ENCODE measurements at regions not wholly inside any gene's neighbourhood (a gene's known extent, or its start where the extent isn't known, plus 50 kb on each side); places are given as distances from the start of the nearest gene placed in this dataset.

DNA sequence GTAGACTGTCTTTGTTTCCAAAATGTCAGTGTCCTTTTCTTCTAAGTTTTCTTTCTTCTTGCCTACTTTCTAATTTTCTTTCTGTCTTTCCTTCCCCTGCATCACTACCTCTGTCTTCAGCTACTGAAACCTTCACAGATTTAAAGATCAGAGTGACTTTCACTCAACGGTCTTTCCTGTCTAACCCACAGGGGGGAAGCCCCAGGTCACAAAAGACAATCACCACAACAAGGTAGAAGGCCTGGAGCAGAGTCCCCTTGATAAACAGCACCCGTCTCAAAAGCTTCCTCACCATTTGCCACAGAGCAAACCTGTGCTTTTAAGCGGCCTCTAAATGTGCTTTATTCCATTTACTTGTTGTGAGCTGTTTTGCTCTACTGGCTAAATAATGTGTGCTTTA lies 665.4 kb downstream of the BCL11A start:
- TF ChIP-seq, protein P1, sequence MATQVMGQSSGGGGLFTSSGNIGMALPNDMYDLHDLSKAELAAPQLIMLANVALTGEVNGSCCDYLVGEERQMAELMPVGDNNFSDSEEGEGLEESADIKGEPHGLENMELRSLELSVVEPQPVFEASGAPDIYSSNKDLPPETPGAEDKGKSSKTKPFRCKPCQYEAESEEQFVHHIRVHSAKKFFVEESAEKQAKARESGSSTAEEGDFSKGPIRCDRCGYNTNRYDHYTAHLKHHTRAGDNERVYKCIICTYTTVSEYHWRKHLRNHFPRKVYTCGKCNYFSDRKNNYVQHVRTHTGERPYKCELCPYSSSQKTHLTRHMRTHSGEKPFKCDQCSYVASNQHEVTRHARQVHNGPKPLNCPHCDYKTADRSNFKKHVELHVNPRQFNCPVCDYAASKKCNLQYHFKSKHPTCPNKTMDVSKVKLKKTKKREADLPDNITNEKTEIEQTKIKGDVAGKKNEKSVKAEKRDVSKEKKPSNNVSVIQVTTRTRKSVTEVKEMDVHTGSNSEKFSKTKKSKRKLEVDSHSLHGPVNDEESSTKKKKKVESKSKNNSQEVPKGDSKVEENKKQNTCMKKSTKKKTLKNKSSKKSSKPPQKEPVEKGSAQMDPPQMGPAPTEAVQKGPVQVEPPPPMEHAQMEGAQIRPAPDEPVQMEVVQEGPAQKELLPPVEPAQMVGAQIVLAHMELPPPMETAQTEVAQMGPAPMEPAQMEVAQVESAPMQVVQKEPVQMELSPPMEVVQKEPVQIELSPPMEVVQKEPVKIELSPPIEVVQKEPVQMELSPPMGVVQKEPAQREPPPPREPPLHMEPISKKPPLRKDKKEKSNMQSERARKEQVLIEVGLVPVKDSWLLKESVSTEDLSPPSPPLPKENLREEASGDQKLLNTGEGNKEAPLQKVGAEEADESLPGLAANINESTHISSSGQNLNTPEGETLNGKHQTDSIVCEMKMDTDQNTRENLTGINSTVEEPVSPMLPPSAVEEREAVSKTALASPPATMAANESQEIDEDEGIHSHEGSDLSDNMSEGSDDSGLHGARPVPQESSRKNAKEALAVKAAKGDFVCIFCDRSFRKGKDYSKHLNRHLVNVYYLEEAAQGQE (IDR thresholded peaks at IDR 0.05; ENCODE audit: borderline replicate concordance): no peak
- TF ChIP-seq EP300 (conservative IDR thresholded peaks at IDR 0.05; ENCODE audit: poor library complexity, severe bottlenecking): no peak
- TF ChIP-seq MXI1 (conservative IDR thresholded peaks at IDR 0.05; ENCODE audit: poor library complexity, severe bottlenecking): no peak
- no peak for TF ChIP-seq POLR2AphosphoS5 (IDR thresholded peaks at IDR 0.05)
- TF ChIP-seq EZH2 (IDR thresholded peaks at IDR 0.05; ENCODE audit: borderline replicate concordance, insufficient read depth, low read length, poor library complexity, severe bottlenecking): no peak
- no peak for TF ChIP-seq RAD21 (conservative IDR thresholded peaks at IDR 0.05)
- no peaks in the 10 kb centered on the region for H3F3A ChIP-seq (ENCODE audit: insufficient read depth, low read length, poor library complexity, severe bottlenecking)
- H4K20me1 ChIP-seq (ENCODE audit: insufficient read depth): no peaks in the 10 kb centered on the region
- no peaks in the 10 kb centered on the region for H3K79me2 ChIP-seq (replicated peaks; ENCODE audit: insufficient read depth, low read length)
- no peak overlapping the region for H3K4me3 ChIP-seq (ENCODE audit: low read length)
- no peak overlapping the region for H2AFZ ChIP-seq (ENCODE audit: low read depth, low read length)
- no peak overlapping the region for H3K4me2 ChIP-seq (ENCODE audit: low read length)
- H3K27me3 ChIP-seq (ENCODE audit: insufficient read depth, low read depth, low read length): no peaks in the 10 kb centered on the region
- no peak overlapping the region for H3K27ac ChIP-seq (ENCODE audit: low read length)
- no peaks in the 10 kb centered on the region for H3K9me3 ChIP-seq (ENCODE audit: low read length)
- H3K36me3 ChIP-seq (ENCODE audit: insufficient read depth, low read length): no peaks in the 10 kb centered on the region
- no peaks in the 10 kb centered on the region for H3K9me2 ChIP-seq (ENCODE audit: insufficient read depth, low read length)
- no peak overlapping the region for H3K9ac ChIP-seq (ENCODE audit: low read length)

DNA sequence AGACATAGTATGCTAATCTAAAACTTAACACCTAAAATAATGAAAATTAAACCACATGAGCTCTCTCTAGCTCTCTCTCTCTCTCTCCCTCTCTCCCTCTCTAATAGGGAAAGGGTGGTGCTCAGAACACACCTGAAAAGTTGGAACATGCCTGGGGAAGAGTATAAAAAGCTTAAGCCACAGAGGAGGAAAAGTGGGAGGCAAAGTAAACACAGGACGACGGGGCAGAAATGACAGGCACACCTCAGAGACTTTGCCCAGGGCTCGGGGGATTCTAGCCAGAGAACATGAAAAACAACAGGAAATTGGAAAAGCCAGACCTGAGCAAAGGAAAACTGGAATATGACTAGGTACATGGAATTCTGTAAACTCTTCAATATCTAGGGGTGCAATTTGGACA lies 666.1 kb downstream of the BCL11A start:
- no peaks in the 10 kb centered on the region for H3K36me3 ChIP-seq (ENCODE audit: insufficient read depth, low read length)
- no peaks in the 10 kb centered on the region for H3K9me2 ChIP-seq (ENCODE audit: insufficient read depth, low read length)
- no peak overlapping the region for H3K4me2 ChIP-seq (ENCODE audit: low read length)
- TF ChIP-seq, protein P2, sequence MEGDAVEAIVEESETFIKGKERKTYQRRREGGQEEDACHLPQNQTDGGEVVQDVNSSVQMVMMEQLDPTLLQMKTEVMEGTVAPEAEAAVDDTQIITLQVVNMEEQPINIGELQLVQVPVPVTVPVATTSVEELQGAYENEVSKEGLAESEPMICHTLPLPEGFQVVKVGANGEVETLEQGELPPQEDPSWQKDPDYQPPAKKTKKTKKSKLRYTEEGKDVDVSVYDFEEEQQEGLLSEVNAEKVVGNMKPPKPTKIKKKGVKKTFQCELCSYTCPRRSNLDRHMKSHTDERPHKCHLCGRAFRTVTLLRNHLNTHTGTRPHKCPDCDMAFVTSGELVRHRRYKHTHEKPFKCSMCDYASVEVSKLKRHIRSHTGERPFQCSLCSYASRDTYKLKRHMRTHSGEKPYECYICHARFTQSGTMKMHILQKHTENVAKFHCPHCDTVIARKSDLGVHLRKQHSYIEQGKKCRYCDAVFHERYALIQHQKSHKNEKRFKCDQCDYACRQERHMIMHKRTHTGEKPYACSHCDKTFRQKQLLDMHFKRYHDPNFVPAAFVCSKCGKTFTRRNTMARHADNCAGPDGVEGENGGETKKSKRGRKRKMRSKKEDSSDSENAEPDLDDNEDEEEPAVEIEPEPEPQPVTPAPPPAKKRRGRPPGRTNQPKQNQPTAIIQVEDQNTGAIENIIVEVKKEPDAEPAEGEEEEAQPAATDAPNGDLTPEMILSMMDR (IDR thresholded peaks at IDR 0.05; ENCODE audit: poor library complexity, severe bottlenecking): no peak
- no peak for TF ChIP-seq TAF1 (IDR thresholded peaks at IDR 0.05; ENCODE audit: low read depth)
- TF ChIP-seq SMC3 (conservative IDR thresholded peaks at IDR 0.05; ENCODE audit: poor library complexity): no peak
- TF ChIP-seq POLR2AphosphoS5 (IDR thresholded peaks at IDR 0.05): no peak
- TF ChIP-seq, protein P1 (IDR thresholded peaks at IDR 0.05; ENCODE audit: borderline replicate concordance): no peak
- TF ChIP-seq EP300 (conservative IDR thresholded peaks at IDR 0.05; ENCODE audit: poor library complexity, severe bottlenecking): no peak
- no peak for TF ChIP-seq RAD21 (conservative IDR thresholded peaks at IDR 0.05)
- TF ChIP-seq EZH2 (IDR thresholded peaks at IDR 0.05; ENCODE audit: borderline replicate concordance, insufficient read depth, low read length, poor library complexity, severe bottlenecking): no peak
- H3K27ac ChIP-seq (ENCODE audit: low read length): no peak overlapping the region
- no peaks in the 10 kb centered on the region for H3F3A ChIP-seq (ENCODE audit: insufficient read depth, low read length, poor library complexity, severe bottlenecking)
- no peak overlapping the region for H2AFZ ChIP-seq (ENCODE audit: low read depth, low read length)
- no peaks in the 10 kb centered on the region for H3K9me3 ChIP-seq (ENCODE audit: low read length)
- H3K9ac ChIP-seq (ENCODE audit: low read length): no peak overlapping the region
- H4K20me1 ChIP-seq (ENCODE audit: insufficient read depth): no peaks in the 10 kb centered on the region
- no peak overlapping the region for H3K4me3 ChIP-seq (ENCODE audit: low read length)
- no peaks in the 10 kb centered on the region for H3K79me2 ChIP-seq (replicated peaks; ENCODE audit: insufficient read depth, low read length)
- H3K27me3 ChIP-seq (ENCODE audit: insufficient read depth, low read depth, low read length): no peaks in the 10 kb centered on the region
